ENCODE measurements at regions not wholly inside any gene's neighbourhood (a gene's known extent, or its start where the extent isn't known, plus 50 kb on each side); places are given as distances from the start of the nearest gene placed in this dataset.

DNA sequence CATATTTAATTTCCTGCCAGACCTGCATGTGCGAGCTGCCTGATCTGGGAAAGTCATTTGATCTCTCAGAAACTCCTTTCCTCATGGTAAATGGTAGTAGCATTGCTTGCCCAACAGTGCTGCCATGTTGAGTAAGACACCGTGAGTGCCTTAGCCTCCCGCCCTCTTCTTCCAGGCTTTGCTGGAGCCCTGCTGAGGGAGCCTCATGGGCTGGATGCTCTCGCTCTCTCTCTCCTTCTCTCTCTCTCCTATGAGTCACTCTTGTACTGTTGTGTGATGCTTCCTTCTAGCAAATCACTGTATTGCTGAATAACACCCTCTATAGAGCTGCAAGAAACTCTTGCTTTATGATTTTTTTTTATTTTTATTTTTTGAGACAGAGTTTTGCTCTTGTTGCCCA is 365.5 kb downstream of the UQCRFS1 start:
- no peak for DNase-seq

DNA sequence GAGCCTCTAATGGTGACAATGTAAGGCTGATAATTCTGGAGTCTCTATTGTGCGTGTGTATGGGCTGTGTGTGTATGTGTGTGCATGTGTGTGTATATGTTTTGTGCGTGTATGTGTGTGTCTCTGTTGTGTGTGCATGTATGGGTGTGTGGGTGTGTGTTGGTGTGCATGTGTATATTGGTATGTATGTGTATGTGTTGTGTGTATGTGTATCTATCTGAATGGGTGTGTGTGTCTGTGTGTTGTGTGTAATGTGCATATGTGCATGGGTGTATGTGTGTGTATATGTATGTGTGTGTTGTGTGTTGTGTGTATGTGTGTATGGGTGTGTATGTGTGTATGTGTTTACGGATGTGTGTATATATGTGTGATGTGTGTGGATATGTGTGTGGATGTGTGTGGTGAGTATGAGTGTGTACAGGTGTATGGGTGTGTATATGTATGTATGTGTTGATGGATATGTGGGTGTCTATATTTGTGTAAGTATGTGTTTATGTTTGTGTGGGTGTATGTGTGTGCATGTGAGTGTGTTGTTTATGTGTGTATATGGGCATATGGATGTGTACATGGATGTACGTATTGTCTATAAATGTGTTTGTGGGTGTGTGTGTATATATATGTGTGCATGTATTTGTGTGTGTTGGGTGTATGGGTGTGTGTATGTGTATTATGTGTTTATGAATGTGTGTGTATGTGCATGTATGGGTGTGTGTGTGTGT is 366.7 kb downstream of the UQCRFS1 start:
- DNase-seq = no peak

DNA sequence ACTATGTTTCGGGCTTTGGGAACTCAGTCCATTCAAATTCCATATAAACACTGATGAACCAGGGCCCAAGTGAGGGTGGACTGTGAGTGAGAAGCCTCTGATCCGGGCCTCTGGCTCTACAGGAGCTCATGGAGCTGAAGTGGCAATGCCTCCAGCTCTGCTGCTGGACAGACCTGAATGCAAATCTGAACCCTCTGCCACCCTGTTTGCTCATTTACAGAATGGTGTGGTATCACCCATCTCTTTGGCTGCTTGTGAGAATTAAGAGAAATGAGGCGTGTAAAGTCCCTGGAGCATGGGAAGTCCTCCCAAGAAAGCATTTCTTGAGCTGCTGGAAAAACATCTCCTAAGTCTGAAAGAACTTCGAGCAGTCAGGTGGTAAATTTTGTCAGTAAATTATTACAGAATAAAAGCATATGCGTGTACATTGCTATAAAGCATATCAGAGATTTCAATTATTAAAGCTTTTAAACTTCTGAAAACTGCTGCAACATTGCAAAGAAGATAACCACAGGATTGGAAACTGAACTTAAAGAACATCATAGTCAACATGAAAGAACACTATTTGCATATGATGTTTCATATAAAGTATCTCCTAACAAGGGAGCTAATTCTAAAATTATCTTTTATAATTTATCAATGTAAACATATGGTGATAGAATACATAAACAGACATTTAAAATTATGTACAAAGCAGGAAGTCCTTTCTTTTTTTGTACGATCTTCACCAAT is 369.0 kb downstream of the UQCRFS1 start:
- DNase-seq = no peak

DNA sequence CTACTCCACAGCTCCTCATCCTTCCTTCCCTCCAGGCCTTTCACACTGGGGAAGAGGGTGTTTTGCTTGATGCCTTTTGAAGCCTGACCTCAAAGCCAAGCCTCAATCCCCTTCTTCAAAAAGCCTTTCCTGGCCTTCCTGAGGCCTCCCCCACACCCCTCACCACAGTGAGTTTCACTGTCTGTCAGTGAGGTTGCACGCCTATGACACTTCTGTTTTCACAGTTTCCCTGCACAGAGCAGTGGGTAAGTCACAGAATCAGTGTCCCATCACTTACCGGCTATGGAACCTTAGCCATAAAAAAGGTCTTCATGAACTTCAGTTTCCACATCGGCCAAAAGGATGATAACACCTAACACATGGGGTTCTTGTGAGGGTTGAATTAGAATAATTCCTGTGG is 371.4 kb downstream of the UQCRFS1 start:
- no peak for DNase-seq

DNA sequence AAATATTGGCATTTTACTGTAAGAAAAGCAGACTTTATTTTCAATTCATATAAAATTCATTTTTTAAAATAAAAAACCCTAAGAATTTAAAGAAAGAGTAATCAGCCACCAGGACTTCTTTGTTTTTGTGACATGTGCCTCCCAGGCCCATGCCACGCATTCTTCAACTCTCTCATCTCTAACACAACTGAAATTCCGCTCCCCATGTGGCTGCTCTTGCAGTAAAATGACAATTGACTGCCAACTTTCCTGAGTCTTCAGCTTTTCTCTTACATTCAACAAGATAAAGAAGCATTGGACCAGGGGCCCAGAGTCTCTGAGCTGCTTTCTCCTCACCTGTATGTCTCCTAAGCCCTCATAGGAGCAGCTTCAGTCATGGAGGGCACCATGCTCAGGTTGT is 372.1 kb downstream of the UQCRFS1 start:
- DNase-seq = no peak

DNA sequence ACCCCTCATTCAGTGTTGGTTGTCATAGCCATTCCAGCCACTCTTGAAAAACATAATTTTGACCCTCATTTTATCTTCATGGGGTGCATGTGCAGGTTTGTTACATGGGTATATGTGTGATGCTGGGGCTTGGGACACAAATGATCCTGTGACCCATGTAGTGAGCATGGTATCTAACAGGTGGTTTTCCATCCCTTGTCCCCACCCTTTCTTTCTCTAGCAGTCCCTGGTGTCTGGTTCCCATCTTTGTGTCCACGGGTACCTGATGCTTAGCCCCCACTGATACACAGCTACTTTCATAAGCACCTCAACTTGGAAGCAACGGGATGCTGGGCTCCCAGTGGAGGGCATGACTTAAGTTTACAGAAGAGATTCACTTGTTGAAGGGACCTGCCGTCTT is 373.5 kb downstream of the UQCRFS1 start:
- DNase-seq = no peak

DNA sequence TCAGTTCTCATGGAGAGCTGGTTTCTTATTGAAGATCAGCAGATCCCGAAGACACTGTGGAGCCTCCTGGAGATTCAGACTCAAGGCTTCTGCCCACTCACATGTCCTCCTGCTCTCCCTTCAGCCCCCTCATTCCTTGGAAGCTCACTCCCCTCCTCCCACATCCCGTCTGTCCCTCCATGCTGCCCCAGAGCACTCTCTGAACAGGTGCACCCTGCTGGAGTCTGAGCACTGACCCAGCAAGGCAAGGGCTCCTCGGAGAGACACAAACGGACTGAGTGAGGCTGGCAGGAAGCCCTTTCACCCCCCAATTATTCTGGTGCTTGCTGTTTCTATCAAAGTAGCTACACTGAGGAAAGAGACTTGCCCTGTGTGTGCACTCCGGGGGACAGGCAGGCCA is 374.0 kb downstream of the UQCRFS1 start:
- DNase-seq = no peak

DNA sequence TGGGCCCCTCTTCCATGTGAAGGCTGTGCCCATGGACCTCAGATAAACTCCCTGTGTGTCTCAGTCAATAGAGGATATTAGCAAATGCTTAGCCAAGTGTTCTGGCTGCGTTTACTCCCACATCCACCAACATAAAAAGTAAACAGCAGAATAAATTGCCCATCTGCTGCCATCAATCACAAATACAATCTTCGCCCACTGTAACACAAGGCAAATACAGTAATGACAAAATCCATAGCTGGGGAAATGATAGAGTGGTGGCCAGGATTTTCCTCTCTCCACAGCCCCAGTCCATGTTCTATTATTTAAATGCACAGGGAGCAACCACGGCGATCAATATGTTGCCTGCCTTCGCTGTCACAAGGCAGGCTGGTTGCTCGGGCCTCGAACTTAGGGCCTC is 376.5 kb downstream of the UQCRFS1 start:
- no peak for DNase-seq

DNA sequence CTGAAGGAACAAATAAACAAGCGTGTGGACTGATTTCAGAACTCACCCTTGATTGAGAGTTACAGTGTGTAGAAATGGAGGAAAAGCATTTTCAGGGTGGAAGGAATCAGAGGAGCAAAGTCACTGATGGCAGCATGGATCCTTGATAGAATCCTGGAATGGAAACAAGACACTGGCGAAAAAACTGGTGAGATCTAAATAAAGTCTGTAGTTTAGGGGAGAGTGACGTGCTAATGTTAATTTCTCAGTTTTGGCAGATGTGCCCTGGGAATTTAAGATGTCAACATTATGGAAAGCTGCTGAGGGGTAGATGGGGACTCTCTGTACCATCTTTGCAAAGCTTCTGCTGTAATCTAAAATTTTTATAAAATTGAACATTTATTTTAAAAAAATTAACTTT is 378.0 kb downstream of the UQCRFS1 start:
- no peak for DNase-seq

DNA sequence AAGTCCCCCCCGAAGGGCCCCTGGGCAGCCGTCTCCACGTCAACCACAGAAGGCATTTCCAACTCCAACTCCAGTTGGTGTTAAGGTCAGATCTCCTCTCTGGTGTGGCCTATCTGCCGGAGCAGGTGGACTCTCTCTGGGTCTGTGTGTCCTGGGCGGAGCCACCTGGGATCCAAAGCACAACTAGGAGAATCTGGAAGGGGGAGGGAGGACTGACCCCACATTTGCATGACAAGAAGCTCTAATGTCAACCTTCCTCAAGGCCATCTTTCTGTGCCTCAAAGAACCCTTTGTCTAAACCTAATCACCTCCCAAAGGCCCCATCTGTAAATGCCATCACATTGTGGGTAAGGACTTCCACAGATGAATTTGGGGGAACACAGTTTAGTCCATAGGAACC is 381.5 kb downstream of the UQCRFS1 start:
- no peak for DNase-seq

DNA sequence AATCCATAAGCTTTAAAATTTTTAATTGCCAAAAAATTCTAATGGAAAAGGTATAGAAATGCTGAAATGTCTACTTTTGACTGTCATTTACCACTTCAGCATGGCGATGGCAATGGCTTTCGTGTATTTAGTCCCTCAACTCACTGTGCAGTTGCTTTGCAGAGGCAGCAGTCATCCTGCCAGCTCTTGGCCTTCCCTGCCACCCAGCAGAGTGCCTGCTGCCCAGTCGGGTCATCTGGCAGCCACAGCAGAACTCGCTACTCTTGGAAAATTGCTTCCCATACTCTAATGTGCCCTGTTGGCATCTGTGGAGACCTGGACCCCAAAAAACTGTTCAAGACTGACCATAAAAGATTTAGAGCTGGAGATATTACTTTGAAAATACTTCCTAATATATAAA is 383.2 kb downstream of the UQCRFS1 start:
- peak in 7 of 58 donors; percentile 3 to 7 (median 5) for DNase-seq

DNA sequence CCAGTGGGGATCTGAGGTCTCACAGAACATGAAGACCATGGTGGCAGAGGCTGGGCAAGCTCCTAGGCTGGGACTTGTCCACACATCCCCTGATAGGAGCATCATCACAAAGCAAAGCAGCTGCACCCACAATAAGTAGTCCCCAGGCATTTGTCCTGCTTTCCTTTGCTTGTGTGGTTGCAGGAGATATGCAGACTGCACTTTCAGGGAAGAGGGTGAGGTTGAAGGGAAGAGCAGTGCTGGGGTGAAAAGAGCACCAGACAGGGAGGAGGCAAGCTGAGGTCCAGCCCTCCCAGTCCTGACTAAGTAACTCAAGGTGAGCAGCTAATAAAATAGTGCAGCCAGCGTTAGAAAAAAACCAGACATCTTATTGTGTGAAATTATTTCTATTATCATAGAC is 383.6 kb downstream of the UQCRFS1 start:
- DNase-seq = no peak

DNA sequence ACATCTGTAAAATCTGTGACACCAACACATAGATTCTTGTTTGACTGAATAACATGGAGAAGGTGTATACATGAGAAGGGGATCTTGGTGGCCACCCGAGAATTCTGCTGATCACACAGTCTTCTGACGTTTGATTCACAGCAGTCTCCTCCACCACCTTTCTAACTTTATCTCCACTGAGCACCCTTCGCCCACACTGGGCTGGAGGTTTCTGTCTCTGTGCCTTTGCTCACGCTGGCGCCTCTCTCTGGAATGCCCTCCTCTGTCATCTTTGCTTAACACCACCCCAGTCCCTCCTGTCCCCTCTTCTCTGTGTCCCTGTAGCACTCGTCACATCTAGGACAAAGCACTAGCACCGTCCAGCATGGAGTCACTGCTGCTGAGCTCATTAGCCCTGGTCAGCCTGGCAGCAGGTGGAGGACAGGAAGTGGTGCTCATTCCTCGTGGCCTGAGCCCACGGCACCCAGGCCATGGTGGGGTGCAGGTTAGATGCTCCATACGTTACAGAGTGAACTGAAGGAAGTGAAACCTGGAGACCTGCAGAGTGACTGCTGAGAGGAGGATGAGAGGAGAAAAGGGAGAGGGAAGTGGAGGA is 384.6 kb downstream of the UQCRFS1 start:
- DNase-seq = no peak

DNA sequence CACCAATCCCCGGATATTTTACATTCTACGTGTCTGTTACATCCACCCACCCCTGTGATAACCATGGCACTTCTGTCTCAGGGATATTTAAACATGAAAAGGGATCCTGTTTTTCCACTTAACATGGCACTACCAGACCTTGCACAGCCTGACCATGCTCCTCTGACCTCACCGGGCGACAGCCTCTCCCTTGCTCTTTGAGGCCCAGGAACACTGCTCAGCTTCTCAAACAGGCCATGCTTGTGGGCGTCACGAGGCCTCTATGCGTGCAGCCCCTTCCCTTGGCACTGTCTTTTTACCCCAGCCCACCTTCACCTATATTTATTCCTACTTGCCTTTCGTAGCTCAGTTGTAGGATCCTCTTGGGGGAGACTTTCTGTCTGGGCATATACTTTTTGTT is 385.6 kb downstream of the UQCRFS1 start:
- no peak for DNase-seq

DNA sequence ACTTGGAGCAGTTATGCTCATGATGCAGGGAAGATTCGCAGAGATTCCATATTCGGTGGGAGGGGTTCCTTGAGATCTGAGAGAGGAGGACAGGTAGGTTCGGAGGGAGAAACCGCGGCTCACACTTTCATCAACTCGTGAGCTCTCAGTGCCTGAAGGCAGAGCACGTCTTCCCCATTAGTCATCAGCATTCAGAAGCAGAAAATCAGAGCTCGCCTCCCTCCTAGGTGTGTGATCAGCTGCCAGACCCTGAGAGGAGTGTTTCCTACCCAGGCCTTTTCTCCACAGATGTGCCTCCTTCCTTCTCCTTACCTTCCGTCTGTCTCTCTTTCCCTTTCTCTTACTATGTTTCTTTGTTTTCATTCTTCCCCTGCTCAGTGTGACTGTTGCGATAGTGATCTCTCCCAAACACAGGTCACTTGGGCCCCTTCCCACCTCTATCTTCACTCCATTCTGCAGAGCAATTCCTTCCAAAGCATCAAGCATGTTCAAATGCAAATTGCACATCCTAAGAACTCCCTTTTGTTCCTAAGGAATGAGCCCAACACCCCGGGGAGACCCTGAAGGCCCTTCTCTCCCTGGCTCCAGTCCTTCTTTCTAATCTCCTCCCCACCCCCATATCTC is 389.5 kb downstream of the UQCRFS1 start:
- DNase-seq = no peak

DNA sequence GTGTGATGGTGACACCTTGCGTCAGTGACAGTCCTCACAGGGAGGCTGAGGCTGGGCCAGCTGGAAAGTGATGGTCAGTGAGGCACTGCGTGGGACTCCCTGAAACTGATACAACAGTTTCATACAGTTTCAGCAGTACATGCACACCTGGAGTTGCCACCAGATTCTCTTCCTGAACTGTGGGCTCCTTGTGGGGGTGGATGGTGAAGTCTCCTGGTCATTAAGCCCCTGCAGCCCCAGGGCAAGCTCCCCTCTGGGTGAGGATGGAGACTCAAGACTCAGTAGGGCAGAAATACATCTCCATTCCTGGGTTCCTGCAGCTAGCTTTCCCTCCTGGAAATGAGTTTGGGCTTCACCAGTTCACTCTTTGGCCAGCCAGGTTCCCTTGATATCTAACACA is 392.7 kb downstream of the UQCRFS1 start:
- DNase-seq = no peak

DNA sequence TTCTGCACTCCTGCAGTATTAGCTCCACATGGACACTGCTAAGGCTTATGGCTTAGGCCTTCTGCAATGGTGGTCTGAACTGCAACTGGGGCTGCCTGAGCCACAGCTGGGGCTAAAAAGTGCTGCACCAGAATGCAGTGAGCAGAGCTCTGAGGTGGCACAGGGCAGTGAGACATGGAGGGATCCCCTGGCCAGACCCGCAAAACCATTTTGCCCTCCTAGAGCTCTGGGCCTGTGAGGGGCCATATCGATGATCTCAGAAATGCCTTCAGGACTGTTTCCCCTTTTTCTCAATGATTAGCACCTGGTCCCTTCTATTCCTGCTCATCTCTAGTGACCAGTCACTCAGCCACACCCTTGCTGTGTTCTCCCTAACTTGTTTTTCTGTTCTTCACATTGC is 397.7 kb downstream of the UQCRFS1 start:
- DNase-seq = no peak

DNA sequence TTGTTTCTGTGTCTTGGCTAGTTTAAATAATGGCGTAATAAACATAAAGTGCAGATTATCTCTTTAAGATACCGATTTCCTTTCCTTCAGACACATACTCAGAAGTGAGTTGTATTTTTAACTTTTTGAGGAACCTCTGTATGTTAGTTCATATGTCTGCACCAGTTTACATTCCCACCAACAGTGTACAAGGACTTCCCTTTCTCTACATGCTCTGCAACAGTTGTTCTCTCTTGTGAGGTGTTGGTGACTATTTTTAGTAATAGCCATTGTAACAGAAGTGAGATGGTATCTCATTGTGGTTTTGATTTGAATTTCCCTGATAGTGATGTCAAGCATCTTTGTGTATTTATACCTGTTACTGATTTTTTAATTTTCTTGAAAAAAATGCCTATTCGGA is 418.6 kb downstream of the UQCRFS1 start:
- DNase-seq = no peak

DNA sequence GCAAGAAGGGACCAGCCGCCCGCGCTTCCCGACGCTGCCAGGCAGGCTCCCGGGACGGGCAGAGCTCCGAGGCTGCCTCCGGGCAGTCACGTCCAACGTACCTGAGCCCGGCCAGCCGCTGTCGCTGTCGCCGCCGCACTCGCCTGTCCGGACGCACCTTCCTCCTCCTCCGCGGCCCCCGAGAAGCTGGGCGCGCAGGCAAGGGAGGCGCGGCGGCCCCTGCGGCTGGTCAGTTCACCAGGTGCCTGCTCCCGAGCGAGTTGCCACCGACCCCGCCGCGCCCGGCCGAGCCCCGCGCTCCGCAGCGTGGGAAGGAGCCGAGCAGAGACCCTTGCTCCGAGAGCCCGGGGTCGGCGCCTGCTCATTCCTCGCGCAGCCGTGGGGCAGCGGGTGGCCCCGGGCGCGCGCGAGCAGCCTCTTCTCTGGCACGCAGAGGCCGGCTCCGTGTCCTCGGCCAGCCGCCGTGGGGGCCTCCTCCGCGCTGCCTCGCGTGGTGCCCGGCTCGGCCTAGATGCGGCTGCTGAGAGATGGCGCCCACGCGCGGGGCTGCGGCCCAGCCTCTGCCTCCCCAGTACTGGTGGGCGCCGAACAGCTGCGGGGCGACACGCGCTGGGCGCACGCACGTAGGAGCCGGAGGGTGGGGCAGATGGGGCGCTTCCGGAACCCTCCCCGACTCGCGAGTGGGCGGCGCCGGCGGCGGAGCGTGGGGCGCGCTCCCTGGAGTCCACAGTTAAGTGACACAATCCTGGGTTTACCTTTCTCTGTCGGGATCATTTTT is 419.4 kb downstream of the UQCRFS1 start:
- peak in 3 of 58 donors; percentile 3 to 16 (median 5) for DNase-seq

DNA sequence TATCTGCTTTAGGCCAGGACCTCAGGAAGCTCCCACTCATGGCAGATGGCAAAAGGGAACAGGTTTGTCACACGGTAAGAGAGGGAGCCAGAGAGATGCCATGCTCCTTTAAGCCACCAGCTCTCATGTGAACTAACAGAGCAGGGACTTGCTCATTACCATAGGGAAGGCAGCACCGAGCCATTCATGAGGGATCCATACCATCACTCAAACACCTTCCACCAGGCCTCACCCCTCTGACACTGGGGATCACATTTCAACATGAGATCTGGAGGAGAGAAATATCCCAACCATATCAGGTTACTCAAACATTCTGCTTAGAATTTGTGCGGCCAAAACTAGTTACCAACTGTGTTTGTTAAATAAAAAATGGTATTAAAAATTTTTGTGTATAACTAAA is 427.0 kb downstream of the UQCRFS1 start:
- no peak for DNase-seq

DNA sequence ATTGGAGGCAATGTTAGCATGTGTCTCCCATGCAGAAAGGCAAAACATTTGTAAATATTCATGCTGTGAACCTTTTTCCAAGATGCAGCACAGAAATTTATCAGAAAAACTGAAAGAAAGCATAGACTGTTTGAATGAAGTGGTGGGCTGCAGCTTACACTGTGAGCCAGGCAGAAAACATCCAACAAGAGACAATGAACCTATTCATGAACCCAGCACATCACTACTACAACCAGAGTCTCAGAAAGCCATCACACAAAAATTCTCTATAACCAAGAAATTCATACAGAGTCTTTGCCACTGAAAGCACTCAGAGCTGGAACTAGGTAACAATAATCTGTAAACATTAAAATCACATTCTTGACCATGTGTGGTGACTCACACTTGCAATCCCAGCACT is 448.9 kb downstream of the UQCRFS1 start:
- DNase-seq = no peak

DNA sequence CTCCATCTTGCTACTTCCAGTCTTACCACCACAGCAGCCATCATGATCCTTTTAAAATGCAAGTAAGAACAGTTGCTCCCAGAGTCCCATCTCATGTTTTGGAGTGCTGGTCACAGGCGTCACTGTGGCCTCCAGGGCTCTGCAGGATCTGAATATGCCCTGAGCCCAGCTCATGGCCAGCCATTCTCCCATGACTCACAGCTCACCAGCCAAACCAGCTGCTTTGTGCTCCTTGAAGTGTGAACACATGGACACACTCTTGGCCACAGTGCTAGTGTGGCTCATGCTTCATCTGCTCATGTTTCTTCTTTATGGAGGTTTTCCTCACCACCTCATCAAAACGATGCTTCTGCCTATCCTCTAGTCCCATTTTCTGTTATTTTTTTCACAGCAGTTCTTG is 466.5 kb downstream of the UQCRFS1 start:
- DNase-seq = no peak

Measured in anterior cingulate cortex (tissue), 58 donors.